ENCODE measurements at regions not wholly inside any gene's neighbourhood (a gene's known extent, or its start where the extent isn't known, plus 50 kb on each side); places are given as distances from the start of the nearest gene placed in this dataset.

DNA sequence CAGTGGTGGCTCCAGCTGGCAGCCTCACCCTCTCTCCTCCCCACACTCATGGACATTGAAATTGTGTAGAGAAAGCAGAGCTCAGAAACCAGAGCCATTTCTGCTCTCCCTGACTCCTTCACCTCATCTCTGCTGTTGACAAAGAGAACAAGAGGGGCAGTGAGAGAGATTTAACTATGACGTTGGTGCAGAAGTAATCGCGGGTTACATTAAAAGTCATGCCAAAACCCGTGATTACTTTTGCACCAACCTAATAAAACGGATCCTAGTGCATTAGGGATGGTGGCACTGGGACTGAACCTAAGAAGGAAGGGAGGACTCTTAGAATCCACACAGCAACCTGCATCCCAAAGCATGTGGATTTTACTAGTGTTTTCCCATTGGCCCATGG is 113.3 kb upstream of the CDC42EP3 start:
- CTCF ChIA-PET, result interaction anchor here (0.7 to 1.5 kb wide), 3 partner anchors 14 to 48 kb away, joined by 3 to 4 read pairs (median 3); no protein-coding TSS in a partner anchor
- DNase-seq (ENCODE audit: low read depth in 1 of 2, low spot score in 1 of 2) (no peak), FAIRE-seq (no peak), ATAC-seq (no peak)
- WGBS (ENCODE audit: missing lambda C conversion rate), result 89% methylated on average over 5 of the region's 5 CpGs
- peaks cover 40% of the 10 kb centered on the region for H3K4me1 ChIP-seq
- peak overlapping the region in 1 of 2 experiments; percentile 49; a peak in 1 of 6 replicates for H3K27ac ChIP-seq
- TF ChIP-seq RAD21 (conservative IDR thresholded peaks at IDR 0.05 in 1 of 2, IDR thresholded peaks at IDR 0.05 in 1 of 2) (no peak), CBX2 (IDR thresholded peaks at IDR 0.05; ENCODE audit: borderline replicate concordance, low read depth) (no peak), POLR2A (IDR thresholded peaks at IDR 0.05; ENCODE audit: low read length) (no peak), KDM5A (IDR thresholded peaks at IDR 0.05) (no peak), TFCP2L1 (CRISPR knock-in tag; IDR thresholded peaks at IDR 0.05) (no peak), RCOR1 (IDR thresholded peaks at IDR 0.05; ENCODE audit: low read depth, low read length) (no peak), HOXA7 (CRISPR knock-in tag; IDR thresholded peaks at IDR 0.05) (no peak), SMC3 (IDR thresholded peaks at IDR 0.05) (no peak), RARB (CRISPR knock-in tag; IDR thresholded peaks at IDR 0.05) (no peak), CHD4 (IDR thresholded peaks at IDR 0.05; ENCODE audit: borderline replicate concordance) (no peak), BHLHE40 (IDR thresholded peaks at IDR 0.05; ENCODE audit: low read depth, low read length) (no peak), ZC3H11A (IDR thresholded peaks at IDR 0.05) (no peak), RFX5 (IDR thresholded peaks at IDR 0.05) (no peak)
- TF ChIP-seq, protein P1, sequence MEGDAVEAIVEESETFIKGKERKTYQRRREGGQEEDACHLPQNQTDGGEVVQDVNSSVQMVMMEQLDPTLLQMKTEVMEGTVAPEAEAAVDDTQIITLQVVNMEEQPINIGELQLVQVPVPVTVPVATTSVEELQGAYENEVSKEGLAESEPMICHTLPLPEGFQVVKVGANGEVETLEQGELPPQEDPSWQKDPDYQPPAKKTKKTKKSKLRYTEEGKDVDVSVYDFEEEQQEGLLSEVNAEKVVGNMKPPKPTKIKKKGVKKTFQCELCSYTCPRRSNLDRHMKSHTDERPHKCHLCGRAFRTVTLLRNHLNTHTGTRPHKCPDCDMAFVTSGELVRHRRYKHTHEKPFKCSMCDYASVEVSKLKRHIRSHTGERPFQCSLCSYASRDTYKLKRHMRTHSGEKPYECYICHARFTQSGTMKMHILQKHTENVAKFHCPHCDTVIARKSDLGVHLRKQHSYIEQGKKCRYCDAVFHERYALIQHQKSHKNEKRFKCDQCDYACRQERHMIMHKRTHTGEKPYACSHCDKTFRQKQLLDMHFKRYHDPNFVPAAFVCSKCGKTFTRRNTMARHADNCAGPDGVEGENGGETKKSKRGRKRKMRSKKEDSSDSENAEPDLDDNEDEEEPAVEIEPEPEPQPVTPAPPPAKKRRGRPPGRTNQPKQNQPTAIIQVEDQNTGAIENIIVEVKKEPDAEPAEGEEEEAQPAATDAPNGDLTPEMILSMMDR (IDR thresholded peaks at IDR 0.05), result no peak
- TF ChIP-seq, protein P2, sequence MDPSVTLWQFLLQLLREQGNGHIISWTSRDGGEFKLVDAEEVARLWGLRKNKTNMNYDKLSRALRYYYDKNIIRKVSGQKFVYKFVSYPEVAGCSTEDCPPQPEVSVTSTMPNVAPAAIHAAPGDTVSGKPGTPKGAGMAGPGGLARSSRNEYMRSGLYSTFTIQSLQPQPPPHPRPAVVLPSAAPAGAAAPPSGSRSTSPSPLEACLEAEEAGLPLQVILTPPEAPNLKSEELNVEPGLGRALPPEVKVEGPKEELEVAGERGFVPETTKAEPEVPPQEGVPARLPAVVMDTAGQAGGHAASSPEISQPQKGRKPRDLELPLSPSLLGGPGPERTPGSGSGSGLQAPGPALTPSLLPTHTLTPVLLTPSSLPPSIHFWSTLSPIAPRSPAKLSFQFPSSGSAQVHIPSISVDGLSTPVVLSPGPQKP (IDR thresholded peaks at IDR 0.05; ENCODE audit: low read depth, low read length), result no peak
- TF ChIP-seq, protein P3, sequence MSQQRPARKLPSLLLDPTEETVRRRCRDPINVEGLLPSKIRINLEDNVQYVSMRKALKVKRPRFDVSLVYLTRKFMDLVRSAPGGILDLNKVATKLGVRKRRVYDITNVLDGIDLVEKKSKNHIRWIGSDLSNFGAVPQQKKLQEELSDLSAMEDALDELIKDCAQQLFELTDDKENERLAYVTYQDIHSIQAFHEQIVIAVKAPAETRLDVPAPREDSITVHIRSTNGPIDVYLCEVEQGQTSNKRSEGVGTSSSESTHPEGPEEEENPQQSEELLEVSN (IDR thresholded peaks at IDR 0.05; ENCODE audit: borderline replicate concordance, low read depth), result no peak
- TF ChIP-seq, protein P4, sequence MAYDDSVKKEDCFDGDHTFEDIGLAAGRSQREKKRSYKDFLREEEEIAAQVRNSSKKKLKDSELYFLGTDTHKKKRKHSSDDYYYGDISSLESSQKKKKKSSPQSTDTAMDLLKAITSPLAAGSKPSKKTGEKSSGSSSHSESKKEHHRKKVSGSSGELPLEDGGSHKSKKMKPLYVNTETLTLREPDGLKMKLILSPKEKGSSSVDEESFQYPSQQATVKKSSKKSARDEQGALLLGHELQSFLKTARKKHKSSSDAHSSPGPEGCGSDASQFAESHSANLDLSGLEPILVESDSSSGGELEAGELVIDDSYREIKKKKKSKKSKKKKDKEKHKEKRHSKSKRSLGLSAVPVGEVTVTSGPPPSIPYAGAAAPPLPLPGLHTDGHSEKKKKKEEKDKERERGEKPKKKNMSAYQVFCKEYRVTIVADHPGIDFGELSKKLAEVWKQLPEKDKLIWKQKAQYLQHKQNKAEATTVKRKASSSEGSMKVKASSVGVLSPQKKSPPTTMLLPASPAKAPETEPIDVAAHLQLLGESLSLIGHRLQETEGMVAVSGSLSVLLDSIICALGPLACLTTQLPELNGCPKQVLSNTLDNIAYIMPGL (CRISPR knock-in tag; IDR thresholded peaks at IDR 0.05; ENCODE audit: borderline replicate concordance), result no peak
- no peak overlapping the region for H3K4me2 ChIP-seq
- POLR2A ChIA-PET, result no interaction called here
- H3K4me3 ChIP-seq, result no peak overlapping the region
- peaks cover 24% of the 10 kb centered on the region for H3K9me3 ChIP-seq

DNA sequence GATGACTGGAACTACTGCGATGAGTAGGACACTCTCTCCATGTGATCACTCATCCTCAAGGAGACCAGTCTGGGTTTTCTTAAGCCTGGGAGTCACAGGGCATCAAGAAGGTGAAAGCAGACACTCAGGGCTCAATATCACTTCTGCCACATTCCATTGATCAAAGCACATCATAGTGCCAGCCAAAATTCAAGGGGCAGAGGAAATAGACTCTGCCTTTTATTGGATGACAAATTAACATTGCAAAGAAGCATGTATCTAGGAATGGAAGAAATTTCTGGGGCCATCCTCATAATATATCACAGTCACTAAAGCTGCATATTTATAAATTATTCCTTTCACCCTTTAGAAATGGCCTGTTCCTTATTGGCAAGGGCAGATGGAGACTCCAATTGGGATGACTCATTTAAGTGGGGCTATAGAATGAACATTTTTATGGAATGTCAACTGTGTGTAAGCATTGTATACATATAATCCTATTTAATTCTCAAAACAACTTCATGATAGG is 114.8 kb upstream of the CDC42EP3 start:
- H3K4me2 ChIP-seq, result no peak overlapping the region
- H3K4me1 ChIP-seq, result peaks cover 25% of the 10 kb centered on the region
- ChIA-PET CTCF (interaction anchor here (0.7 to 1.6 kb wide), 3 partner anchors 8 to 91 kb away, joined by 3 to 4 read pairs (median 3); no protein-coding TSS in a partner anchor), POLR2A (no interaction called here)
- peaks cover 24% of the 10 kb centered on the region for H3K9me3 ChIP-seq
- TF ChIP-seq FOSL2 (IDR thresholded peaks at IDR 0.05) (no peak), FOSL2 (CRISPR knock-in tag; IDR thresholded peaks at IDR 0.05) (peak; percentile 40; the same call in 1 of the 2 replicates), RNF2 (IDR thresholded peaks at IDR 0.05; ENCODE audit: borderline replicate concordance, low read depth) (no peak), HOXB5 (CRISPR knock-in tag; IDR thresholded peaks at IDR 0.05) (no peak), FOXS1 (CRISPR knock-in tag; IDR thresholded peaks at IDR 0.05) (no peak)
- TF ChIP-seq, protein P5, sequence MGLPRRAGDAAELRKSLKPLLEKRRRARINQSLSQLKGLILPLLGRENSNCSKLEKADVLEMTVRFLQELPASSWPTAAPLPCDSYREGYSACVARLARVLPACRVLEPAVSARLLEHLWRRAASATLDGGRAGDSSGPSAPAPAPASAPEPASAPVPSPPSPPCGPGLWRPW (IDR thresholded peaks at IDR 0.05), result no peak
- H3K27ac ChIP-seq, result peak overlapping the region; percentile 8 to 49; a peak in 4 of 6 replicates
- no peak overlapping the region for H3K4me3 ChIP-seq
- DNase-seq (ENCODE audit: low read depth in 1 of 2, low spot score in 1 of 2) (no peak), FAIRE-seq (no peak), ATAC-seq (no peak; a peak in 1 of 6 replicates)
- 88% methylated on average over 1 of the region's 1 CpG for WGBS (ENCODE audit: missing lambda C conversion rate)

Measured in A549 (cell line).